ENCODE measurements at regions not wholly inside any gene's neighbourhood (a gene's known extent, or its start where the extent isn't known, plus 50 kb on each side); places are given as distances from the start of the nearest gene placed in this dataset.
"Not testable (repeated sequence)": the region's sequence is repeated elsewhere in the genome, so short reads cannot be mapped to it uniquely, and the experiment has no call there.

DNA sequence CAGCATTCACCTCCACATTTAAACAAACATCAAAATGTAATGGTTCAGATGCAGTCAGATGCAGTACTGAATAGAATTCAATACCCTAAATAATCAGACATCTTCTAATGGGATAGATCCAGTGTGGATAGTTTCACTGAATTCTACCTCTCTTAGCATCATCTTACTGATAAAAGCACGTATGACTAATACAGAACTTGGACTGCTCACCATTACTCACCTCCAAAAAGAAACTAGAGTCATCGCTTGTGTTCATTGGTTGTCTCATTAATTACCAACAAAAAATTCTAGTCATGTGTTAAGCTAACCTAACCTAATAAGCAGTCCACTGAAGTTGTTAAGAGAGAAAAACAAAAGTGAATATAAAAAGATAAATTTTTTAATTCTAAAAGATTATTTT is 165.9 kb upstream of the IRAK1BP1 start:
- DNase-seq (ENCODE audit: insufficient read length, low spot score) (no peak), FAIRE-seq (no peak)
- TF ChIP-seq, protein P1, sequence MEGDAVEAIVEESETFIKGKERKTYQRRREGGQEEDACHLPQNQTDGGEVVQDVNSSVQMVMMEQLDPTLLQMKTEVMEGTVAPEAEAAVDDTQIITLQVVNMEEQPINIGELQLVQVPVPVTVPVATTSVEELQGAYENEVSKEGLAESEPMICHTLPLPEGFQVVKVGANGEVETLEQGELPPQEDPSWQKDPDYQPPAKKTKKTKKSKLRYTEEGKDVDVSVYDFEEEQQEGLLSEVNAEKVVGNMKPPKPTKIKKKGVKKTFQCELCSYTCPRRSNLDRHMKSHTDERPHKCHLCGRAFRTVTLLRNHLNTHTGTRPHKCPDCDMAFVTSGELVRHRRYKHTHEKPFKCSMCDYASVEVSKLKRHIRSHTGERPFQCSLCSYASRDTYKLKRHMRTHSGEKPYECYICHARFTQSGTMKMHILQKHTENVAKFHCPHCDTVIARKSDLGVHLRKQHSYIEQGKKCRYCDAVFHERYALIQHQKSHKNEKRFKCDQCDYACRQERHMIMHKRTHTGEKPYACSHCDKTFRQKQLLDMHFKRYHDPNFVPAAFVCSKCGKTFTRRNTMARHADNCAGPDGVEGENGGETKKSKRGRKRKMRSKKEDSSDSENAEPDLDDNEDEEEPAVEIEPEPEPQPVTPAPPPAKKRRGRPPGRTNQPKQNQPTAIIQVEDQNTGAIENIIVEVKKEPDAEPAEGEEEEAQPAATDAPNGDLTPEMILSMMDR (IDR thresholded peaks at IDR 0.05; ENCODE audit: insufficient read depth, missing control alignments) = no peak

DNA sequence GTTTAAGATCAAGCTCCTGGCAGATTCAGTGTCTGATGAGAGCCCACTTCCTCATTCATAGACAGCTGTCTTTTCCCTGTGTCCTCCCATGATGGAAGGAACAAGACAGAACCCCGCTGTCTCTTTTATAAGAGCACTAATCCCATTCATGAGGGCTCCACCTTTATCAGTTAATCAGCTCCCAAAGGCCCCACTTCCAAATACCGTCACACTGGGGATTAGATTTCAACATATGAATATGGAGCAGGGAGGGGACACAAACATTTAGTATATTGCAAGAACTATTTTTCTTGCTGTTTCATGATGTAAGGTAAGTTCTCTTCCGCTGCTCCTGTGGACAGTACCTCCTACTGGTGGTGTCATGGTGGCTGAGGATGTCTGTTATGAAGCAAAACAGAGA is 158.3 kb upstream of the IRAK1BP1 start:
- TF ChIP-seq, protein P1 (IDR thresholded peaks at IDR 0.05; ENCODE audit: insufficient read depth, missing control alignments) = no peak
- FAIRE-seq (no peak), DNase-seq (ENCODE audit: insufficient read length, low spot score) (no peak)

DNA sequence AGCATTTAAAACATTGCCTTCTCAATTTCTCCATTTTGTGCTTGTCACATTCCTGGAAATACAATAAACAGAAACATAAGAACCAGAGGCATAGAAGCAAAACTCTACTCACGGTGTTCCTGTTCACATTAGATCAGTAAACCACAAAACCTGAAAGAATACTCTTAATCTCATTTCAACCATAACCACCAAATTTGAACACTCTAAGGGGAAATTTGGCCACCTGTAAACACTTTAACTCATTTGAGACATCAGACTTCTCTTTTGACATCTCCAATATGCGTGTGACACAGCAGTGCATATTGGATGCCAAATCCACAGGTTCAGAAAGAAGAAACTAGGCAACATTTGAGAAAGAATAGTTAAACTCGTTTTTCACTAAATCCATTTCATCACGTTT is 153.8 kb upstream of the IRAK1BP1 start:
- FAIRE-seq = no peak
- TF ChIP-seq, protein P1 (IDR thresholded peaks at IDR 0.05; ENCODE audit: insufficient read depth, missing control alignments) = no peak
- DNase-seq (ENCODE audit: insufficient read length, low spot score) = no peak

DNA sequence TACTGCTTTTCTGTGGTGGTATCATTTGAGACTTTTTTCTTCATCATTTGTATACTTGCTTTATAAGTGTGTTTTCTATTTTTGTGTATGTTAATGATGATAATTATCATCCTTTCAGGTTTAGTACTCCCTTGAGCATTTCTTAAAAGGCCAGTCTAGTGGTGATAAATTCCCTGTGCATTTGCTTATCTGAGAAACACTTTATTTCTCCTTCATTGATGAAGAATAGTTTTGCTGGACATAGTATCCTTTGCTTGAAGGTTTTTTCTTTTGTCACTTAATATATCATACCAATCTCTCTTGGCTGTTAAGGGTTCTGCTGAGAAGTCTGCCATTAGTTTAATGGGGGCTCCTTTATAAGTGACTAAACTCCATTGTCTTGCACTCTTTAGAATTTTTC is 123.2 kb upstream of the IRAK1BP1 start:
- TF ChIP-seq, protein P1 (IDR thresholded peaks at IDR 0.05; ENCODE audit: insufficient read depth, missing control alignments) = no peak
- DNase-seq (ENCODE audit: insufficient read length, low spot score) (no peak), FAIRE-seq (no peak)

DNA sequence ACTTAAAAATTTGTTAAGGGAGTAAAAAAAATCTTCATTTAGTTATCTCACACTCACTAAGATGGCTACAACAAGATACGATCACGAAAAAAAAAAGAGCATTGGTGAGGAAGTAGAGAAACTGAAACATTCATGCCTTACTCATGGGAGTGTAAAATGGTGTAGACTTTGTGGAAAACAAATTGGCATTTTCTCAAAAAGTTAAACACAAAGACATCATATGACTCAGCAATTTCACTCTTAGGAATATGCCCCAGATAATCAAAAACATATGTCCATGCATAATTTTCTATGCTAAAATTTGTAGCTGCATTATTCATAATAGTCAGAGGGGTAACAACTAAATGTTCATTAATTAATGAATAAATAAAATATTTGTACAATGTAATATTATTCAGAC is 120.9 kb upstream of the IRAK1BP1 start:
- TF ChIP-seq, protein P1 (IDR thresholded peaks at IDR 0.05; ENCODE audit: insufficient read depth, missing control alignments) = no peak
- FAIRE-seq = no peak
- DNase-seq (ENCODE audit: insufficient read length, low spot score) = no peak

DNA sequence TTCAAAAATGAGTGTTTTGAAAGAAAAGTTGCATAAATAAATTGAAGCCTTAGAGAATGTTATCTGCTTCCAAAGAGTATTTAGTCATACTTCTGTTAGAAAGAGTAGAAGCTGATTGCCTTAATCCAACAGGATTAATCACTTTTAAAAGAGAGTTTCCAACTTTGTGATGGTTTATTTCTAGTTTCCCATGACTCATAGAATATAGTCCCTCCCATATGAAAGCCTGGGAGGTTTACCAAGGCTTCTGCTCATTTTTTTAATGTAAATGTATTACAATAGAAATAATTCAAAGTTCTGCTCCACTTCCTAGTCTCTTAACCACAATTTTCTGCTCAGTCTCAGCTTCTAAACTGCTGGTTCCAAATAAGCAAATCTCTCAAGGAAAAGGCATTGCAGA is 118.0 kb upstream of the IRAK1BP1 start:
- FAIRE-seq = no peak
- no peak for DNase-seq (ENCODE audit: insufficient read length, low spot score)
- TF ChIP-seq, protein P1 (IDR thresholded peaks at IDR 0.05; ENCODE audit: insufficient read depth, missing control alignments) = no peak

DNA sequence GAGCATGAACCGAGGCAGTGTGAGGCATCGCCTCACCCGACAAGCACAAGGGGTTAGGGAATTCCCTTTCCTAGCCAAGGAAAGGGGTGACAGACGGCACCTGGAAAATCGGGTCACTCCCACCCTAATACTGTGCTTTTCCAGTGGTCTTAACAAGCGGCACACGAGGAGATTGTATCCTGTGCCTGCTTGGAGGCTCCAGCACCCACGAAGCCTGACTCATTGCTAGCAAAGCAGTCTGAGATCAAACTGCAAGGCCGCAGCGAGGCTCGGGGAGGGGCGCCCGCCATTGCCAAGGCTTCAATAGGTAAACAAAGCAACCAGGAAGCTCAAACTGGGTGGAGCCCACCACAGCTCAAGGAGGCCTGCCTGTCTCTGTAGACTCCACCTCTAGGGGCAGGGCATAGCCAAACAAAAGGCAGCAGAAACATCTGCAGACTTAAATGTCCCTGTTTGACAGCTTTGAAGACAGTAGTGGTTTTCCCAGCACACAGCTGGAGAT is 109.0 kb upstream of the IRAK1BP1 start:
- not testable (repeated sequence) for FAIRE-seq; DNase-seq (ENCODE audit: insufficient read length, low spot score)

DNA sequence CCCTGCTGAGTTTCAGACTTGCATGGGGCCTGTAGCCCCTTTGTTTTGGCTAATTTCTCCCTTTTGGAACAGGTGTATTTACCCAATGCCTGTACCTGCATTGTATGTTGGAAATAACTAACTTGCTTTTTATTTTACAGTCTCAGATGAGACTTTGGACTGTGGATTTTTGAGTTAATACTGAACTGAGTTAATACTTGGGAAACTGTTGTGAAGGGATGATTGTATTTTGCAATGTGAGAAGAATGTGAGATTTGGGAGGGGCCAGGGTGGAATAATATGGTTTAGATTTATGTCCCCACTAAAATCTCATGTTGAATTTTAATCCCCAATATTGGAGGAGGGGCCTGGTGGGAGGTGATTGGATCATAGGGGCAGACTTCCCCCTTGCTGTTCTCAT is 99.1 kb upstream of the IRAK1BP1 start:
- TF ChIP-seq, protein P1 (IDR thresholded peaks at IDR 0.05; ENCODE audit: insufficient read depth, missing control alignments) = no peak
- no peak for DNase-seq (ENCODE audit: insufficient read length, low spot score)
- no peak for FAIRE-seq
